OCI-LY1 (cell line): ENCODE measurements at regions not wholly inside any gene's neighbourhood (a gene's known extent, or its start where the extent isn't known, plus 50 kb on each side); places are given as distances from the start of the nearest gene placed in this dataset.

Experiments
- H2AFZ ChIP-seq: fragments of 200-600 bp; sonication (generic), shearing (Covaris generic); 2 replicates; pipeline ENCODE4 v1.6.0; 2014; ENCODE audit warnings: antibody characterized with exemption, mild to moderate bottlenecking, low read length
- H3F3A ChIP-seq: fragments of 200-600 bp; sonication (generic), shearing (Covaris generic); 2 replicates; pipeline ENCODE4 v1.6.0; 2014; ENCODE audit warnings: mild to moderate bottlenecking, antibody characterized with exemption, low read length, moderate library complexity; ENCODE audit not compliant: insufficient read depth
- H3K27ac ChIP-seq: fragments of 200-600 bp; sonication (generic); 2 replicates; pipeline ENCODE4 v1.5.1; 2014; ENCODE audit warnings: low read length, mixed run types, mild to moderate bottlenecking, low read depth; ENCODE audit not compliant: poor library complexity, severe bottlenecking
- H3K27me3 ChIP-seq: fragments of 200-600 bp; sonication (generic); 2 replicates; pipeline ENCODE4 v1.6.0; 2014; ENCODE audit warnings: antibody characterized with exemption, mild to moderate bottlenecking, low read length, moderate library complexity; ENCODE audit not compliant: insufficient read depth
- H3K36me3 ChIP-seq: fragments of 200-600 bp; sonication (generic); 2 replicates; pipeline ENCODE4 v1.6.1; 2014; ENCODE audit warnings: mild to moderate bottlenecking, antibody characterized with exemption, low read length, moderate library complexity, mixed read lengths; ENCODE audit not compliant: insufficient read depth
- H3K4me1 ChIP-seq: fragments of 200-600 bp; sonication (generic); 2 replicates; pipeline ENCODE4 v1.5.1; 2014; ENCODE audit warnings: mild to moderate bottlenecking, low read length, moderate library complexity; ENCODE audit not compliant: insufficient read depth, severe bottlenecking
- H3K4me2 ChIP-seq: fragments of 200-600 bp; sonication (generic), shearing (Covaris generic); 2 replicates; pipeline ENCODE4 v1.6.1; 2014; ENCODE audit warnings: low read length
- H3K4me3 ChIP-seq: fragments of 200-600 bp; sonication (generic); 2 replicates; pipeline ENCODE4 v1.5.1; 2014; ENCODE audit warnings: low read length, low read depth, mild to moderate bottlenecking, mixed read lengths; ENCODE audit not compliant: poor library complexity, severe bottlenecking
- H3K79me2 ChIP-seq: fragments of 200-600 bp; shearing (Covaris generic); 2 replicates; pipeline ENCODE4 v1.6.1; 2016; ENCODE audit warnings: mixed run types, low read length, mixed read lengths; ENCODE audit not compliant: insufficient read depth
- H3K9ac ChIP-seq: fragments of 200-600 bp; sonication (generic), shearing (Covaris generic); 2 replicates; pipeline ENCODE4 v1.6.1; 2014; ENCODE audit warnings: mild to moderate bottlenecking, low read length, mixed read lengths
- H3K9me2 ChIP-seq: fragments of 200-600 bp; sonication (generic), shearing (Covaris generic); 2 replicates; pipeline ENCODE4 v1.6.1; 2014; ENCODE audit warnings: low read depth, mild to moderate bottlenecking, low read length, mixed read lengths
- H3K9me3 ChIP-seq: fragments of 200-600 bp; shearing (Covaris generic); 2 replicates; pipeline ENCODE4 v1.6.1; 2014; ENCODE audit warnings: low read length, mixed read lengths
- H4K20me1 ChIP-seq: fragments of 200-600 bp; sonication (generic), shearing (Covaris generic); 2 replicates; pipeline ENCODE4 v1.6.0; 2016; ENCODE audit warnings: mild to moderate bottlenecking, low read length; ENCODE audit not compliant: insufficient read depth
- CTCF ChIP-seq: fragments of 200-600 bp; sonication (generic), shearing (Covaris generic); IDR thresholded peaks from 2 replicates; pipeline ENCODE4 v1.5.1; 2017; ENCODE audit warnings: mild to moderate bottlenecking, antibody characterized with exemption, low read length, moderate library complexity, mixed read lengths
- EZH2 ChIP-seq: fragments of 200-600 bp; sonication (generic), shearing (Covaris generic); IDR thresholded peaks from 2 replicates; pipeline ENCODE4 v1.8.0; 2017; ENCODE audit warnings: borderline replicate concordance, mixed run types, mild to moderate bottlenecking, antibody characterized with exemption, low read length, moderate library complexity, mixed read lengths

DNA sequence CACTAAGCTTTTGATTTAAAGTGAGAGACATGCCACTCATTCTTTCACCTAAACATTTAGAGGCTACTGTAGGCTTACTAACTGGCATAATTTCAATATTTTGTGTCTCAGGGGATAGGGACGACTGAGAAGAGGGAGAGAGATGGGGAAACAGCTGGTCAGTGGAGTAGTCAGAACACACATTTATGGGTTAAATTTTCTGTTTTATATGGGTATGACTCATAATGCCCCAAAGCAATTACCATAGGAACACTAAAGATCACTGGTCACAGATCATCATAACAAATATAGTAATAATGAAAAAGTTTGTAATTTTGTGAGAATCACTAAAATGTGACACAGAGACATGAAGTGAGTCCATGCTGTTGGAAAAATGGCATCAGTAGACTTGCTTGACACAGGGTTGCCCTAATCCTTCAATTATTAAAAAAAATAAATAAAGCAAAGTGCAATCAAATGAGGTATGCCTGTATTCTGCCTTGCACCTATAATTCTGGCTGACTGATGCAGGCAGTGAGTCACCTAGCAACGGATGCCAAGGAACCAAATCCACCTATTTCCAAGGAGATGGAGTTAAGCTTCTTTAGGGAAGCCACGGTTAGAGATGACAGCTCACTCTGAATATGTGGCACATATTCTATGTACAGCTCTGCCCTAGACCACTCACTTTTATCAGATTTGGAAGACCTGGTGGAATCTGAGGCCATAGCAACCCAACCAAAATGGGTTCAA is 166.1 kb downstream of the MARCHF11 start:
- no peak overlapping the region for H3K4me2 ChIP-seq
- no peak overlapping the region for H2AFZ ChIP-seq
- H3F3A ChIP-seq, result no peaks in the 10 kb centered on the region
- H3K27me3 ChIP-seq, result no peaks in the 10 kb centered on the region
- H3K9me3 ChIP-seq, result no peaks in the 10 kb centered on the region
- no peak overlapping the region for H3K4me3 ChIP-seq
- H4K20me1 ChIP-seq, result no peaks in the 10 kb centered on the region
- H3K36me3 ChIP-seq, result no peaks in the 10 kb centered on the region
- H3K9me2 ChIP-seq, result no peaks in the 10 kb centered on the region
- TF ChIP-seq CTCF, result no peak
- no peak for TF ChIP-seq EZH2
- no peaks in the 10 kb centered on the region for H3K4me1 ChIP-seq
- H3K9ac ChIP-seq, result no peak overlapping the region
- no peak overlapping the region for H3K27ac ChIP-seq
- H3K79me2 ChIP-seq, result no peaks in the 10 kb centered on the region

DNA sequence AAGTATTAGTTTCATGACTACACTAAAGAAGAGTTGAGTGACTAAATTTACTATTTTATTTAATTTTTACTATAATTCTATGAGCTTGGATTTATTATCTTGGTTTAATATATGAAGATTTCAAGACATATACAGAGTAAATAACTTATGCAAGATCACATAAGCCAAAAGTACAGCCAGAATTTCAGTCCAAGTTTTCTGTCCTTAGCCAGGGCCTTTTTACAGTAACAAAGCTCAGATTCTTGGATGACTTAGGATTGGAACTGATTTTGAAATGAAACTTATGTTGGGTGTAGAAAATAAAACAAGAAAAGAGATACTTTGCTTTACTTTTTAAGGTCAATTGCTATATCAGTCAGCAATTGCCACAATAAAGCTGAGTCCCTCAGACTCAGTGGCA is 170.3 kb downstream of the MARCHF11 start:
- Histone ChIP-seq H2AFZ (no peak overlapping the region), H3K4me1 (peaks cover 9% of the 10 kb centered on the region), H4K20me1 (no peaks in the 10 kb centered on the region), H3K36me3 (no peaks in the 10 kb centered on the region), H3K27me3 (no peaks in the 10 kb centered on the region), H3K9ac (no peak overlapping the region), H3K4me3 (no peak overlapping the region), H3K27ac (no peak overlapping the region), H3K79me2 (no peaks in the 10 kb centered on the region), H3K9me3 (no peaks in the 10 kb centered on the region), H3K9me2 (no peaks in the 10 kb centered on the region), H3K4me2 (no peak overlapping the region), H3F3A (no peaks in the 10 kb centered on the region)
- TF ChIP-seq EZH2 (no peak), CTCF (no peak)

- Histone ChIP-seq H3K79me2 (no peaks in the 10 kb centered on the region), H3K4me1 (peaks cover 9% of the 10 kb centered on the region), H3K4me3 (no peak overlapping the region), H3K36me3 (no peaks in the 10 kb centered on the region), H3K9me3 (no peaks in the 10 kb centered on the region), H3K4me2 (no peak overlapping the region), H2AFZ (no peak overlapping the region), H3F3A (no peaks in the 10 kb centered on the region), H3K27ac (no peak overlapping the region), H3K27me3 (no peaks in the 10 kb centered on the region), H3K9me2 (no peaks in the 10 kb centered on the region), H4K20me1 (no peaks in the 10 kb centered on the region), H3K9ac (no peak overlapping the region)
- TF ChIP-seq EZH2 (no peak), CTCF (no peak)
Measured at GRCh38 chr5:16007750-16008415, 171.7 kb downstream of the MARCHF11 start.
